ENCODE measurements at regions not wholly inside any gene's neighbourhood (a gene's known extent, or its start where the extent isn't known, plus 50 kb on each side); places are given as distances from the start of the nearest gene placed in this dataset.

GRCh38 chr13:21996049-21996448 lies 325.2 kb downstream of the FGF9 start:
- Histone ChIP-seq H4K20me1 (ENCODE audit: control insufficient read depth, insufficient read depth, insufficient read length) (no peaks in the 10 kb centered on the region), H2BK5ac (ENCODE audit: insufficient read length, low read length) (no peak overlapping the region), H4K8ac (replicated peaks; ENCODE audit: insufficient read length, low read depth, low read length) (no peak overlapping the region), H3K27me3 (ENCODE audit: insufficient read depth, low read length) (no peaks in the 10 kb centered on the region), H3K9me3 (ENCODE audit: control insufficient read depth, low read depth, low read length) (no peaks in the 10 kb centered on the region), H3K56ac (ENCODE audit: insufficient read length, low read depth, low read length) (no peak overlapping the region), H3K14ac (ENCODE audit: insufficient read depth, low read length) (no peak overlapping the region), H3K23me2 (ENCODE audit: insufficient read length, low read depth, low read length, poor library complexity, severe bottlenecking) (no peaks in the 10 kb centered on the region), H3K4me2 (ENCODE audit: insufficient read depth, insufficient read length, low read length) (no peak overlapping the region), H2BK120ac (ENCODE audit: low read depth, low read length, poor library complexity, severe bottlenecking) (no peak overlapping the region), H3K23ac (ENCODE audit: insufficient read length, low read depth, low read length) (no peak overlapping the region), H3K27ac (ENCODE audit: insufficient read length, low read depth, low read length) (no peak overlapping the region), H2BK20ac (ENCODE audit: low read depth, low read length, poor library complexity, severe bottlenecking) (no peak overlapping the region), H4K91ac (ENCODE audit: insufficient read length, low read depth, low read length) (no peak overlapping the region), H3K9ac (ENCODE audit: extremely low read depth, insufficient read length, low read length) (no peak overlapping the region), H4K5ac (ENCODE audit: insufficient read length, low read depth, low read length) (no peak overlapping the region), H3K79me1 (ENCODE audit: insufficient read depth, low read depth, low read length, poor library complexity, severe bottlenecking) (no peaks in the 10 kb centered on the region), H2BK15ac (ENCODE audit: low read depth, low read length) (no peak overlapping the region), H3K4me1 (ENCODE audit: insufficient read depth, low read length) (no peaks in the 10 kb centered on the region), H3K79me2 (ENCODE audit: insufficient read depth, low read length) (no peaks in the 10 kb centered on the region), H2AFZ (ENCODE audit: low read length) (no peak overlapping the region), H3T11ph (ENCODE audit: low read length) (no peak overlapping the region), H2AK5ac (ENCODE audit: insufficient read length, low read length) (no peak overlapping the region), H3K4ac (ENCODE audit: low read depth, low read length) (no peak overlapping the region), H3K18ac (ENCODE audit: insufficient read length, low read depth, low read length) (no peak overlapping the region), H2BK12ac (ENCODE audit: insufficient read length, low read depth, low read length) (no peak overlapping the region)
- TF ChIP-seq, protein P1, sequence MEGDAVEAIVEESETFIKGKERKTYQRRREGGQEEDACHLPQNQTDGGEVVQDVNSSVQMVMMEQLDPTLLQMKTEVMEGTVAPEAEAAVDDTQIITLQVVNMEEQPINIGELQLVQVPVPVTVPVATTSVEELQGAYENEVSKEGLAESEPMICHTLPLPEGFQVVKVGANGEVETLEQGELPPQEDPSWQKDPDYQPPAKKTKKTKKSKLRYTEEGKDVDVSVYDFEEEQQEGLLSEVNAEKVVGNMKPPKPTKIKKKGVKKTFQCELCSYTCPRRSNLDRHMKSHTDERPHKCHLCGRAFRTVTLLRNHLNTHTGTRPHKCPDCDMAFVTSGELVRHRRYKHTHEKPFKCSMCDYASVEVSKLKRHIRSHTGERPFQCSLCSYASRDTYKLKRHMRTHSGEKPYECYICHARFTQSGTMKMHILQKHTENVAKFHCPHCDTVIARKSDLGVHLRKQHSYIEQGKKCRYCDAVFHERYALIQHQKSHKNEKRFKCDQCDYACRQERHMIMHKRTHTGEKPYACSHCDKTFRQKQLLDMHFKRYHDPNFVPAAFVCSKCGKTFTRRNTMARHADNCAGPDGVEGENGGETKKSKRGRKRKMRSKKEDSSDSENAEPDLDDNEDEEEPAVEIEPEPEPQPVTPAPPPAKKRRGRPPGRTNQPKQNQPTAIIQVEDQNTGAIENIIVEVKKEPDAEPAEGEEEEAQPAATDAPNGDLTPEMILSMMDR (conservative IDR thresholded peaks at IDR 0.05) = no peak
- Mint-ChIP-seq H3K4me1 (no peaks in the 10 kb centered on the region), H3K36me3 (ENCODE audit: insufficient read depth in 1 of 3, low read depth in 3 of 3) (no peaks in the 10 kb centered on the region; a peak in 1 of 7 replicates), H3K4me3 (no peak overlapping the region), H3K27ac (no peak overlapping the region), H3K27me3 (ENCODE audit: low read depth) (no peaks in the 10 kb centered on the region; the same call in none of the 2 replicates), H3K9me3 (no peaks in the 10 kb centered on the region; a peak in 1 of 5 replicates)
- no CpG with 5 or more reads among the region's 3 CpGs for WGBS (ENCODE audit: extremely low coverage, insufficient read length, low lambda C conversion rate)
- no peak for DNase-seq
